ENCODE measurements at regions not wholly inside any gene's neighbourhood (a gene's known extent, or its start where the extent isn't known, plus 50 kb on each side); places are given as distances from the start of the nearest gene placed in this dataset.

GRCh38 chr10:112083472-112083871, 100.1 kb downstream of the GPAM start:
- TF ChIP-seq, protein P1, sequence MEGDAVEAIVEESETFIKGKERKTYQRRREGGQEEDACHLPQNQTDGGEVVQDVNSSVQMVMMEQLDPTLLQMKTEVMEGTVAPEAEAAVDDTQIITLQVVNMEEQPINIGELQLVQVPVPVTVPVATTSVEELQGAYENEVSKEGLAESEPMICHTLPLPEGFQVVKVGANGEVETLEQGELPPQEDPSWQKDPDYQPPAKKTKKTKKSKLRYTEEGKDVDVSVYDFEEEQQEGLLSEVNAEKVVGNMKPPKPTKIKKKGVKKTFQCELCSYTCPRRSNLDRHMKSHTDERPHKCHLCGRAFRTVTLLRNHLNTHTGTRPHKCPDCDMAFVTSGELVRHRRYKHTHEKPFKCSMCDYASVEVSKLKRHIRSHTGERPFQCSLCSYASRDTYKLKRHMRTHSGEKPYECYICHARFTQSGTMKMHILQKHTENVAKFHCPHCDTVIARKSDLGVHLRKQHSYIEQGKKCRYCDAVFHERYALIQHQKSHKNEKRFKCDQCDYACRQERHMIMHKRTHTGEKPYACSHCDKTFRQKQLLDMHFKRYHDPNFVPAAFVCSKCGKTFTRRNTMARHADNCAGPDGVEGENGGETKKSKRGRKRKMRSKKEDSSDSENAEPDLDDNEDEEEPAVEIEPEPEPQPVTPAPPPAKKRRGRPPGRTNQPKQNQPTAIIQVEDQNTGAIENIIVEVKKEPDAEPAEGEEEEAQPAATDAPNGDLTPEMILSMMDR (IDR thresholded peaks at IDR 0.05; ENCODE audit: control extremely low read depth in 1 of 3, insufficient read depth in 1 of 3, low read depth in 1 of 3, low read length in 3 of 3), result no peak
- TF ChIP-seq POLR2A (IDR thresholded peaks at IDR 0.05; ENCODE audit: control extremely low read depth in 1 of 2, low read depth in 2 of 2, low read length in 2 of 2) (no peak), CREB1 (IDR thresholded peaks at IDR 0.05) (no peak), TAF1 (IDR thresholded peaks at IDR 0.05; ENCODE audit: low read depth, low read length) (no peak), HDAC6 (IDR thresholded peaks at IDR 0.05; ENCODE audit: low read depth, low read length) (no peak), EP300 (IDR thresholded peaks at IDR 0.05; ENCODE audit: borderline replicate concordance in 1 of 2, low read depth in 2 of 2, low read length in 2 of 2) (no peak)

Measured in H1 (cell line).